A549 (cell line): ENCODE measurements at regions not wholly inside any gene's neighbourhood (a gene's known extent, or its start where the extent isn't known, plus 50 kb on each side); places are given as distances from the start of the nearest gene placed in this dataset.

ENCODE experiments used
- CEBPB ChIP-seq, 2 experiments: fragments of >200 bp in 1 of 2; sonication (Bioruptor Twin) in 1 of 2; formaldehyde crosslinking in 1 of 2; IDR thresholded peaks; 2 replicates each; pipeline ENCODE4 v1.6.1; 2012 to 2016
- CTCF ChIP-seq: fragments of >200 bp; sonication (Bioruptor Twin); formaldehyde crosslinking; IDR thresholded peaks from 3 replicates; pipeline ENCODE4 v1.5.1; 2016
- ESRRA ChIP-seq: fragments of 150-350 bp; IDR thresholded peaks from 2 replicates; pipeline ENCODE4 v1.6.1; 2014; ENCODE audit warnings: mild to moderate bottlenecking, low read length, borderline replicate concordance
- KDM1A ChIP-seq: fragments of 200-600 bp; sonication (generic); IDR thresholded peaks from 2 replicates; pipeline ENCODE4 v1.6.1; 2016; ENCODE audit warnings: low read depth, mild to moderate bottlenecking
- MAX ChIP-seq: IDR thresholded peaks from 2 replicates; pipeline ENCODE4 v1.6.1; 2012
- MYC ChIP-seq: IDR thresholded peaks from 2 replicates; pipeline ENCODE4 v1.6.1; 2012; ENCODE audit warnings: mild to moderate bottlenecking, inconsistent platforms, low read length, improper control_type of control experiment, borderline replicate concordance
- NFE2L2 ChIP-seq: fragments of 150-350 bp; conservative IDR thresholded peaks from 2 replicates; pipeline ENCODE4 v1.6.1; 2014; ENCODE audit warnings: low read length
- NR3C1 ChIP-seq: fragments of >200 bp; sonication (Bioruptor Twin); formaldehyde crosslinking; IDR thresholded peaks from 3 replicates; pipeline ENCODE4 v1.6.1; 2017
- POLR2A ChIP-seq: IDR thresholded peaks from 2 replicates; pipeline ENCODE4 v1.6.1; 2012; ENCODE audit warnings: mild to moderate bottlenecking, low read length
- POLR2AphosphoS2 ChIP-seq: conservative IDR thresholded peaks from 2 replicates; pipeline ENCODE4 v1.6.1; 2012; ENCODE audit warnings: low read length, improper control_type of control experiment, inconsistent platforms
- RCOR1 ChIP-seq: fragments of 150-350 bp; IDR thresholded peaks from 2 replicates; pipeline ENCODE4 v1.6.1; 2014; ENCODE audit warnings: antibody characterized with exemption, low read length, low read depth
- RNF2 ChIP-seq: fragments of 200-600 bp; sonication (generic); IDR thresholded peaks from 2 replicates; pipeline ENCODE4 v1.6.1; 2016; ENCODE audit warnings: low read depth, mild to moderate bottlenecking, antibody characterized with exemption, moderate library complexity, borderline replicate concordance
- SMC3 ChIP-seq: fragments of >200 bp; sonication (Bioruptor Twin); formaldehyde crosslinking; IDR thresholded peaks from 3 replicates; pipeline ENCODE4 v1.6.1; 2018; ENCODE audit warnings: inconsistent platforms
- ZC3H11A ChIP-seq: fragments of 450-650 bp; IDR thresholded peaks from 2 replicates; pipeline ENCODE4 v1.6.1; 2014; ENCODE audit warnings: antibody characterized with exemption, mild to moderate bottlenecking

- no peak for TF ChIP-seq CTCF
- no peak for TF ChIP-seq ESRRA
- TF ChIP-seq MAX: no peak
- no peak for TF ChIP-seq CEBPB (IDR thresholded peaks at IDR 0.05)
- no peak for TF ChIP-seq SMC3
- no peak for TF ChIP-seq ZC3H11A
- no peak for TF ChIP-seq POLR2A
- TF ChIP-seq MYC: no peak
- no peak for TF ChIP-seq RCOR1
- TF ChIP-seq POLR2AphosphoS2: no peak
- no peak for TF ChIP-seq KDM1A
- no peak for TF ChIP-seq RNF2
- no peak for TF ChIP-seq NFE2L2
- no peak for TF ChIP-seq NR3C1
These were observed 301.0 kb upstream of the POU3F1 start for GRCh38 chr1:38347446-38348175.
